ENCODE measurements at regions not wholly inside any gene's neighbourhood (a gene's known extent, or its start where the extent isn't known, plus 50 kb on each side); places are given as distances from the start of the nearest gene placed in this dataset.

GRCh38 chr14:28690029-28690692 is 76.4 kb upstream of the FOXG1 start:
- H3K4me3 ChIP-seq (ENCODE audit: low read depth, low read length) = no peak overlapping the region
- TF ChIP-seq, protein P1, sequence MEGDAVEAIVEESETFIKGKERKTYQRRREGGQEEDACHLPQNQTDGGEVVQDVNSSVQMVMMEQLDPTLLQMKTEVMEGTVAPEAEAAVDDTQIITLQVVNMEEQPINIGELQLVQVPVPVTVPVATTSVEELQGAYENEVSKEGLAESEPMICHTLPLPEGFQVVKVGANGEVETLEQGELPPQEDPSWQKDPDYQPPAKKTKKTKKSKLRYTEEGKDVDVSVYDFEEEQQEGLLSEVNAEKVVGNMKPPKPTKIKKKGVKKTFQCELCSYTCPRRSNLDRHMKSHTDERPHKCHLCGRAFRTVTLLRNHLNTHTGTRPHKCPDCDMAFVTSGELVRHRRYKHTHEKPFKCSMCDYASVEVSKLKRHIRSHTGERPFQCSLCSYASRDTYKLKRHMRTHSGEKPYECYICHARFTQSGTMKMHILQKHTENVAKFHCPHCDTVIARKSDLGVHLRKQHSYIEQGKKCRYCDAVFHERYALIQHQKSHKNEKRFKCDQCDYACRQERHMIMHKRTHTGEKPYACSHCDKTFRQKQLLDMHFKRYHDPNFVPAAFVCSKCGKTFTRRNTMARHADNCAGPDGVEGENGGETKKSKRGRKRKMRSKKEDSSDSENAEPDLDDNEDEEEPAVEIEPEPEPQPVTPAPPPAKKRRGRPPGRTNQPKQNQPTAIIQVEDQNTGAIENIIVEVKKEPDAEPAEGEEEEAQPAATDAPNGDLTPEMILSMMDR (IDR thresholded peaks at IDR 0.05; ENCODE audit: low read depth, low read length) = no peak

DNA sequence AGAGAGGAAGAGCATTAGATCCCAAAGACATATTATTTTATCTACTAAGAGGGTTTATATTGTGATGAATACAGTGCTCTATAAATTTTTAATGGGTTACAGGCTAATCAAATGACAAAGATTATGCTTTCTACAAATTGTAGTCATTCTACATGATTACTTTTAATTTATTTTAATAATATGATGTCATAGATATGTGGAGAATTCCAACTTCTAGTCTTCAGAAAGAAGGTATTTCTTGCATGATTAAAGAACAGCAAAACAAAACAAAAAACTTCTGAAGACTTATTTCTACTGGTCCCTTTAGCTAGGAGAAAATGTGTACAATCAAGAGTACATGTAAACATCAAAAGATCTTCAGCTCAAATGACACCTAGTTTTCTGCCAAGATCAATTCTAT is 71.5 kb upstream of the FOXG1 start:
- TF ChIP-seq, protein P1 (IDR thresholded peaks at IDR 0.05; ENCODE audit: low read depth, low read length) = no peak
- H3K4me3 ChIP-seq (ENCODE audit: low read depth, low read length) = no peak overlapping the region

DNA sequence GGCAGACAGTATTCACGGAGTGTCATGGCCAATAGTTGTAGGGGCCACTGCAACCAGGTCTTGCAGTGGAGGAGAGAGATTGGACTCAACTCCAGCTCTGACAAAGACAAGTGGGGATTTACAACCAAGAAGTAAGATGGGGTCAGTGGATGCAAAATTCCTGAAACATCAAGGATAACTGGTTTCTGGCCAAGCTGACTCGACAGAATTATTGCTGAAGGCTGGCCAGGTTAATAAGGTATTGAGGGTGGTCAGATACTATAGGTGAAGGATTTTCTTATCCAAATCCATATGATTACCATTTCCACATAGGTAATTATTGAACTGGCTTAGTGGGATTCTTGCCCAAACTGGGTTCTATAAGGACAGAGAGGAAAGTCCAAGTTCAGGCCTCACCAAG is 64.9 kb upstream of the FOXG1 start:
- H3K4me3 ChIP-seq (ENCODE audit: low read depth, low read length) = no peak overlapping the region
- TF ChIP-seq, protein P1 (IDR thresholded peaks at IDR 0.05; ENCODE audit: low read depth, low read length) = no peak

- TF ChIP-seq, protein P1 (IDR thresholded peaks at IDR 0.05; ENCODE audit: low read depth, low read length) = no peak
- no peak overlapping the region for H3K4me3 ChIP-seq (ENCODE audit: low read depth, low read length)
Observed at GRCh38 chr14:28703482-28703881, 63.1 kb upstream of the FOXG1 start.

DNA sequence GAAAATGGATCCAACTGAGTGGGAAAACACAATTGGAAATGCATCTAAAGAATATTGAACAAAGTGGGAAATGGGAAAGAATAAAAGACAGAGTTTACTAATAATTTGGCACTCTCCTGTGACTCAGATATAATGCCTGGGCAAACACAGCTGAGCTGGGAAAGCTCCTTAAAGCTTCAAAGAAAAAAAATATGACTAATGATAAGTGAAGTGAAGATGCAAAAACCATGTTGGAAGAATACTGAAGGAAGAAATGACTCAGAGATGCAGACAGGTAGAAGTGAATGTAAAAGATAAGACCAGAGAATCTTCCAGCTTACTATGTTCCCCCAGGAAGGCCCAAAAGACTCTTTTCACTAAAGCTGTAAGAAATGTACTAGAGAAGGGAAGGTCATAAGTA is 62.4 kb upstream of the FOXG1 start:
- no peak overlapping the region for H3K4me3 ChIP-seq (ENCODE audit: low read depth, low read length)
- TF ChIP-seq, protein P1 (IDR thresholded peaks at IDR 0.05; ENCODE audit: low read depth, low read length) = no peak

GRCh38 chr14:28707814-28708213 is 58.8 kb upstream of the FOXG1 start:
- TF ChIP-seq, protein P1 (IDR thresholded peaks at IDR 0.05; ENCODE audit: low read depth, low read length) = no peak
- no peak overlapping the region for H3K4me3 ChIP-seq (ENCODE audit: low read depth, low read length)

GRCh38 chr14:28709571-28710305 is 56.8 kb upstream of the FOXG1 start:
- H3K4me3 ChIP-seq (ENCODE audit: low read depth, low read length) = no peak overlapping the region
- TF ChIP-seq, protein P1 (IDR thresholded peaks at IDR 0.05; ENCODE audit: low read depth, low read length) = no peak
